ENCODE measurements at regions not wholly inside any gene's neighbourhood (a gene's known extent, or its start where the extent isn't known, plus 50 kb on each side); places are given as distances from the start of the nearest gene placed in this dataset.

- TF ChIP-seq, protein P1, sequence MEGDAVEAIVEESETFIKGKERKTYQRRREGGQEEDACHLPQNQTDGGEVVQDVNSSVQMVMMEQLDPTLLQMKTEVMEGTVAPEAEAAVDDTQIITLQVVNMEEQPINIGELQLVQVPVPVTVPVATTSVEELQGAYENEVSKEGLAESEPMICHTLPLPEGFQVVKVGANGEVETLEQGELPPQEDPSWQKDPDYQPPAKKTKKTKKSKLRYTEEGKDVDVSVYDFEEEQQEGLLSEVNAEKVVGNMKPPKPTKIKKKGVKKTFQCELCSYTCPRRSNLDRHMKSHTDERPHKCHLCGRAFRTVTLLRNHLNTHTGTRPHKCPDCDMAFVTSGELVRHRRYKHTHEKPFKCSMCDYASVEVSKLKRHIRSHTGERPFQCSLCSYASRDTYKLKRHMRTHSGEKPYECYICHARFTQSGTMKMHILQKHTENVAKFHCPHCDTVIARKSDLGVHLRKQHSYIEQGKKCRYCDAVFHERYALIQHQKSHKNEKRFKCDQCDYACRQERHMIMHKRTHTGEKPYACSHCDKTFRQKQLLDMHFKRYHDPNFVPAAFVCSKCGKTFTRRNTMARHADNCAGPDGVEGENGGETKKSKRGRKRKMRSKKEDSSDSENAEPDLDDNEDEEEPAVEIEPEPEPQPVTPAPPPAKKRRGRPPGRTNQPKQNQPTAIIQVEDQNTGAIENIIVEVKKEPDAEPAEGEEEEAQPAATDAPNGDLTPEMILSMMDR (IDR thresholded peaks at IDR 0.05; ENCODE audit: low read depth, low read length, poor library complexity, severe bottlenecking), result no peak
- no peak for TF ChIP-seq EZH2phosphoT487 (IDR thresholded peaks at IDR 0.05; ENCODE audit: borderline replicate concordance, low read length)
These were observed 232.0 kb downstream of the BCAS1 start for GRCh38 chr20:53838311-53838868.

All from DOHH2 (cell line).